ENCODE measurements at regions not wholly inside any gene's neighbourhood (a gene's known extent, or its start where the extent isn't known, plus 50 kb on each side); places are given as distances from the start of the nearest gene placed in this dataset.
A peak's percentile ranks its signal among the peaks of the same experiment; 100 is the strongest.

DNA sequence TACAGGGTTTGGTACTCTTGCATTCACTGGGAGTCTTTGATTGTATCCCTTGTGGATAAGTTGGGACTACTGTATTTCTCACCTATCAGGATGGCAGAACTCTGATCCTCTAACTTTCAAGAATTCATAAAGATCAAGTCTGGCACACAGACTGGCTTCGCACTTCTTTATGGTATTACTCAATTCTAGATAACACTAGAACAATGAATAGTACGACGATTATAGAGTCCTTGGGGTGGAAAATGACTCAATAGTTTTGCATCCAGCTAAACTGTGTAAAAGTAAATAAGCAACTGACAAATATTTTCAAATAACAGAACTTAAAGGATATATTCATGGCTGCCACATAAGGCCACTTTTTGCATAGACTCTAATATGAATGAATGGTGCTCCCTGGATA lies 103.4 kb upstream of the MEX3C start:
- Histone ChIP-seq H3K9ac (ENCODE audit: low read length) (no peak overlapping the region), H3K9me3 (ENCODE audit: insufficient read depth, low read length) (no peaks in the 10 kb centered on the region), H2AFZ (ENCODE audit: low read depth, low read length) (no peak overlapping the region), H3K36me3 (replicated peaks; ENCODE audit: low read depth, low read length) (no peaks in the 10 kb centered on the region), H3K4me3 (ENCODE audit: low read length) (peak overlapping the region; percentile 55), H3K27me3 (ENCODE audit: low read depth, low read length) (no peaks in the 10 kb centered on the region), H4K20me1 (ENCODE audit: insufficient read depth, low read length) (no peaks in the 10 kb centered on the region), H3K4me1 (ENCODE audit: low read length) (peaks cover 17% of the 10 kb centered on the region), H3K27ac (ENCODE audit: low read length) (peak overlapping the region; percentile 25; the same call in 1 of the 2 replicates), H3K4me2 (ENCODE audit: low read length) (peak overlapping the region; percentile 74), H3K79me2 (ENCODE audit: low read length) (no peaks in the 10 kb centered on the region)
- TF ChIP-seq CTCF (IDR thresholded peaks at IDR 0.05; ENCODE audit: low read depth, low read length), result no peak
- no peak for TF ChIP-seq EZH2phosphoT487 (IDR thresholded peaks at IDR 0.05; ENCODE audit: low read depth)

- Histone ChIP-seq H2AFZ (ENCODE audit: low read depth, low read length) (no peak overlapping the region), H3K4me3 (ENCODE audit: low read length) (peak overlapping the region; percentile 55), H3K27ac (ENCODE audit: low read length) (peak overlapping the region; percentile 25; the same call in 1 of the 2 replicates), H3K36me3 (replicated peaks; ENCODE audit: low read depth, low read length) (no peaks in the 10 kb centered on the region), H3K9me3 (ENCODE audit: insufficient read depth, low read length) (no peaks in the 10 kb centered on the region; the same call in 1 of the 2 replicates), H3K27me3 (ENCODE audit: low read depth, low read length) (no peaks in the 10 kb centered on the region), H3K9ac (ENCODE audit: low read length) (no peak overlapping the region), H4K20me1 (ENCODE audit: insufficient read depth, low read length) (no peaks in the 10 kb centered on the region), H3K4me1 (ENCODE audit: low read length) (peaks cover 17% of the 10 kb centered on the region), H3K4me2 (ENCODE audit: low read length) (peak overlapping the region; percentile 74), H3K79me2 (ENCODE audit: low read length) (no peaks in the 10 kb centered on the region)
- no peak for TF ChIP-seq CTCF (IDR thresholded peaks at IDR 0.05; ENCODE audit: low read depth, low read length)
- no peak for TF ChIP-seq EZH2phosphoT487 (IDR thresholded peaks at IDR 0.05; ENCODE audit: low read depth)
These were observed 103.9 kb upstream of the MEX3C start for GRCh38 chr18:51301376-51301775.

GRCh38 chr18:51316677-51317076 lies 119.2 kb upstream of the MEX3C start:
- H3K27ac ChIP-seq (ENCODE audit: low read length), result no peak overlapping the region
- no peak overlapping the region for H3K4me2 ChIP-seq (ENCODE audit: low read length)
- no peaks in the 10 kb centered on the region for H3K79me2 ChIP-seq (ENCODE audit: low read length)
- TF ChIP-seq EZH2phosphoT487 (IDR thresholded peaks at IDR 0.05; ENCODE audit: low read depth) (no peak), CTCF (IDR thresholded peaks at IDR 0.05; ENCODE audit: low read depth, low read length) (no peak)
- H4K20me1 ChIP-seq (ENCODE audit: insufficient read depth, low read length), result no peaks in the 10 kb centered on the region
- no peaks in the 10 kb centered on the region for H3K36me3 ChIP-seq (replicated peaks; ENCODE audit: low read depth, low read length)
- no peak overlapping the region for H3K4me3 ChIP-seq (ENCODE audit: low read length)
- no peaks in the 10 kb centered on the region for H3K27me3 ChIP-seq (ENCODE audit: low read depth, low read length)
- no peaks in the 10 kb centered on the region for H3K4me1 ChIP-seq (ENCODE audit: low read length)
- no peak overlapping the region for H3K9ac ChIP-seq (ENCODE audit: low read length)
- H3K9me3 ChIP-seq (ENCODE audit: insufficient read depth, low read length), result 0 out of 2 replicates have a peak, but pooled peaks cover 4% of the 10 kb centered on the region
- no peak overlapping the region for H2AFZ ChIP-seq (ENCODE audit: low read depth, low read length)

GRCh38 chr18:51321696-51322095 lies 124.2 kb upstream of the MEX3C start:
- no peak overlapping the region for H3K4me2 ChIP-seq (ENCODE audit: low read length)
- no peaks in the 10 kb centered on the region for H4K20me1 ChIP-seq (ENCODE audit: insufficient read depth, low read length)
- H2AFZ ChIP-seq (ENCODE audit: low read depth, low read length), result no peak overlapping the region
- H3K79me2 ChIP-seq (ENCODE audit: low read length), result no peaks in the 10 kb centered on the region
- H3K36me3 ChIP-seq (replicated peaks; ENCODE audit: low read depth, low read length), result no peaks in the 10 kb centered on the region
- H3K27ac ChIP-seq (ENCODE audit: low read length), result no peak overlapping the region
- 0 out of 2 replicates have a peak, but pooled peaks cover 4% of the 10 kb centered on the region for H3K27me3 ChIP-seq (ENCODE audit: low read depth, low read length)
- H3K4me1 ChIP-seq (ENCODE audit: low read length), result peaks cover 9% of the 10 kb centered on the region
- no peak overlapping the region for H3K9ac ChIP-seq (ENCODE audit: low read length)
- no peaks in the 10 kb centered on the region for H3K9me3 ChIP-seq (ENCODE audit: insufficient read depth, low read length)
- TF ChIP-seq EZH2phosphoT487 (IDR thresholded peaks at IDR 0.05; ENCODE audit: low read depth), result no peak
- TF ChIP-seq CTCF (IDR thresholded peaks at IDR 0.05; ENCODE audit: low read depth, low read length), result no peak
- H3K4me3 ChIP-seq (ENCODE audit: low read length), result no peak overlapping the region
